Keratinocyte (primary cell): ENCODE measurements at regions not wholly inside any gene's neighbourhood (a gene's known extent, or its start where the extent isn't known, plus 50 kb on each side); places are given as distances from the start of the nearest gene placed in this dataset.

Experiments used
- DNase-seq: peaks from one replicate; pipeline ENCODE4 v3.0.0-alpha.2; 2011; ENCODE audit warnings: low read depth, missing footprints, low spot score
- FAIRE-seq: peaks from 2 replicates; lab custom pipeline; 2011; peaks lifted over from hg19 to GRCh38; lab: Jason Lieb, UNC
- H2AFZ ChIP-seq: 2 replicates; pipeline ENCODE4 v1.6.0; 2012; ENCODE audit warnings: low read length, control low read depth, inconsistent platforms; ENCODE audit not compliant: control insufficient read depth
- H3K27ac ChIP-seq: 2 replicates; pipeline ENCODE4 v1.5.1; 2011; ENCODE audit warnings: low read length; ENCODE audit not compliant: control insufficient read depth, insufficient read depth
- H3K27me3 ChIP-seq: 3 replicates; pipeline ENCODE4 v1.6.0; 2011; ENCODE audit warnings: low read length; ENCODE audit not compliant: control insufficient read depth, insufficient read depth; ENCODE audit errors: extremely low read depth
- H3K36me3 ChIP-seq, 2 experiments: 2 replicates in 1 of 2; 3 replicates in 1 of 2; pipeline ENCODE4 v1.5.1; 2011; ENCODE audit warnings: low read length in 2 of 2, mild to moderate bottlenecking in 1 of 2; ENCODE audit not compliant: control insufficient read depth in 2 of 2, insufficient read depth in 2 of 2; ENCODE audit errors: extremely low read depth in 1 of 2
- H3K4me1 ChIP-seq: 3 replicates; pipeline ENCODE4 v1.5.1; 2011; ENCODE audit warnings: low read length; ENCODE audit not compliant: control insufficient read depth, insufficient read depth; ENCODE audit errors: extremely low read depth
- H3K4me2 ChIP-seq: 3 replicates; pipeline ENCODE4 v1.6.0; 2011; ENCODE audit warnings: low read depth, low read length; ENCODE audit not compliant: control insufficient read depth, insufficient read depth; ENCODE audit errors: extremely low read depth
- H3K4me3 ChIP-seq, 3 experiments: fragments of 200-600 bp in 1 of 3; sonication (generic) in 1 of 3; 2 replicates in 2 of 3; 3 replicates in 1 of 3; pipeline ENCODE4 v1.5.1; 2011 to 2016; ENCODE audit warnings: low read length in 3 of 3, mild to moderate bottlenecking in 3 of 3, control low read depth in 2 of 3, inconsistent platforms in 1 of 3, low read depth in 1 of 3, mixed read lengths in 1 of 3, mixed run types in 1 of 3, moderate library complexity in 1 of 3; ENCODE audit not compliant: control insufficient read depth in 2 of 3, insufficient read depth in 2 of 3; ENCODE audit errors: extremely low read depth in 1 of 3
- H3K79me2 ChIP-seq: 2 replicates; pipeline ENCODE4 v1.6.0; 2012; ENCODE audit warnings: low read length; ENCODE audit not compliant: control insufficient read depth, insufficient read depth
- H3K9ac ChIP-seq: 3 replicates; pipeline ENCODE4 v1.6.0; 2011; ENCODE audit warnings: low read length; ENCODE audit not compliant: control insufficient read depth, insufficient read depth; ENCODE audit errors: extremely low read depth
- H3K9me1 ChIP-seq: 3 replicates; pipeline ENCODE4 v1.6.0; 2011; ENCODE audit warnings: low read length; ENCODE audit not compliant: control insufficient read depth, insufficient read depth; ENCODE audit errors: extremely low read depth
- H3K9me3 ChIP-seq: 2 replicates; pipeline ENCODE4 v1.5.1; 2012; ENCODE audit warnings: low read depth, low read length; ENCODE audit not compliant: control insufficient read depth
- H4K20me1 ChIP-seq: 3 replicates; pipeline ENCODE4 v1.6.0; 2011; ENCODE audit warnings: low read length; ENCODE audit not compliant: control insufficient read depth, insufficient read depth; ENCODE audit errors: extremely low read depth
- EZH2 ChIP-seq: IDR thresholded peaks from one replicate; pipeline ENCODE4 v1.6.1; 2012; ENCODE audit warnings: inconsistent platforms, mild to moderate bottlenecking, low read length, moderate library complexity
- dilution Hi-C: fragments of 300-500 bp; cut with MboI; formaldehyde crosslinking; loops from one replicate; pipeline ENCODE4 v1.7.0; 2020; ENCODE audit warnings: low sequenced_read_pairs; ENCODE audit not compliant: extremely low pct_ligation_motif_present
- TF ChIP-seq, protein P1 (sequence below), 3 experiments: IDR thresholded peaks in 1 of 3; conservative IDR thresholded peaks in 1 of 3; optimal IDR thresholded peaks in 1 of 3; 2 replicates in 2 of 3; 3 replicates in 1 of 3; pipeline versions ENCODE3 to v1.5.1; 2011; ENCODE audit warnings: low read length in 3 of 3, mild to moderate bottlenecking in 3 of 3, moderate library complexity in 2 of 3, control low read depth in 1 of 3, inconsistent platforms in 1 of 3; ENCODE audit not compliant: insufficient read depth in 2 of 3; ENCODE audit errors: extremely low read depth in 1 of 3

DNA sequence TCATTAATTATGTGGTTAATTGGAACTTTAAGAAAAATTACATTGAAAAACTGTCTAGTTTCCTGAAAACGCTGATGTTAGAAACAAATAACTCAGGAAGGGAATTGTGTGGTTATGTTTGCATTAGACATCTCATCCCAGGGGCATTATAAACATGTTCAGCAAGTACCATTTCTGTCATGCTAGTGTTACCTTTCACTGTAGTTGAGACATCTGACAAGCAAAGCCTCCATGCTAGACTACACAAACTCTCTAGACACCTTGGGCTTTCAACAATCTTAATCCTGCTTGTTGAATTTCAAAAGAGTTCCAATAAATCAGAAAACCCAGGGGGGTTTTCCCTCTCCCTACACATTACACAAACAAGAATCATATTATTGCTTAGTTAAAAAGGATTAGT is 536.8 kb downstream of the KCNT2 start:
- no peaks in the 10 kb centered on the region for H3K27me3 ChIP-seq
- no peak overlapping the region for H3K9ac ChIP-seq
- no peaks in the 10 kb centered on the region for H3K4me1 ChIP-seq
- H2AFZ ChIP-seq = no peak overlapping the region
- no peaks in the 10 kb centered on the region for H3K36me3 ChIP-seq
- FAIRE-seq (no peak), DNase-seq (no peak)
- H3K9me3 ChIP-seq = no peaks in the 10 kb centered on the region
- H3K79me2 ChIP-seq = no peaks in the 10 kb centered on the region
- no peak overlapping the region for H3K4me2 ChIP-seq
- no peaks in the 10 kb centered on the region for H3K9me1 ChIP-seq
- TF ChIP-seq, protein P1, sequence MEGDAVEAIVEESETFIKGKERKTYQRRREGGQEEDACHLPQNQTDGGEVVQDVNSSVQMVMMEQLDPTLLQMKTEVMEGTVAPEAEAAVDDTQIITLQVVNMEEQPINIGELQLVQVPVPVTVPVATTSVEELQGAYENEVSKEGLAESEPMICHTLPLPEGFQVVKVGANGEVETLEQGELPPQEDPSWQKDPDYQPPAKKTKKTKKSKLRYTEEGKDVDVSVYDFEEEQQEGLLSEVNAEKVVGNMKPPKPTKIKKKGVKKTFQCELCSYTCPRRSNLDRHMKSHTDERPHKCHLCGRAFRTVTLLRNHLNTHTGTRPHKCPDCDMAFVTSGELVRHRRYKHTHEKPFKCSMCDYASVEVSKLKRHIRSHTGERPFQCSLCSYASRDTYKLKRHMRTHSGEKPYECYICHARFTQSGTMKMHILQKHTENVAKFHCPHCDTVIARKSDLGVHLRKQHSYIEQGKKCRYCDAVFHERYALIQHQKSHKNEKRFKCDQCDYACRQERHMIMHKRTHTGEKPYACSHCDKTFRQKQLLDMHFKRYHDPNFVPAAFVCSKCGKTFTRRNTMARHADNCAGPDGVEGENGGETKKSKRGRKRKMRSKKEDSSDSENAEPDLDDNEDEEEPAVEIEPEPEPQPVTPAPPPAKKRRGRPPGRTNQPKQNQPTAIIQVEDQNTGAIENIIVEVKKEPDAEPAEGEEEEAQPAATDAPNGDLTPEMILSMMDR (optimal IDR thresholded peaks at IDR 0.05 in 1 of 3, IDR thresholded peaks at IDR 0.05 in 1 of 3, conservative IDR thresholded peaks at IDR 0.05 in 1 of 3; ENCODE audit: extremely low read depth in 1 of 3, insufficient read depth in 2 of 3, low read length in 3 of 3) = no peak
- TF ChIP-seq EZH2 = no peak
- no peak overlapping the region for H3K4me3 ChIP-seq
- H3K27ac ChIP-seq = no peak overlapping the region
- no peaks in the 10 kb centered on the region for H4K20me1 ChIP-seq
- dilution Hi-C loops = no loop called here

DNA sequence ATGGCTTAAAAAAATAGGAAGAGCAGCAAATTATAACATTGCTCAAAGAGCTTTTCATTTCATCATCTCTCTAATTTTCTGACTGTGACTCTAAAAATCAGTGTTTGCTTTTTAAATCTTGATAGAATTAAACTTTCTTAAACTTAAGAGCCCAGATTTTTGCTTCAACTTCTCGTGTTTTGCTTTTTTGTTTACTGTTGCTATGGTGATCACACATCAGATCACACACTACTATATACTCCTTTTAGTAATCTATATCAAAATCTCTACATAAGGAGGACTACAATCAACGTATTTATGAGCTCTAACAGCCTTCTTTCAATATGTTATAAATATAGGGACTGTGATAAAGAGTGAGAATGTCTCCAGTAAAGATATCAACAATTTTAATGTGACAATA is 537.3 kb downstream of the KCNT2 start:
- TF ChIP-seq EZH2 = no peak
- TF ChIP-seq, protein P1 (optimal IDR thresholded peaks at IDR 0.05 in 1 of 3, IDR thresholded peaks at IDR 0.05 in 1 of 3, conservative IDR thresholded peaks at IDR 0.05 in 1 of 3; ENCODE audit: extremely low read depth in 1 of 3, insufficient read depth in 2 of 3, low read length in 3 of 3) = no peak
- no peaks in the 10 kb centered on the region for H3K27me3 ChIP-seq
- H3K4me1 ChIP-seq = no peaks in the 10 kb centered on the region
- H4K20me1 ChIP-seq = no peaks in the 10 kb centered on the region
- H3K4me2 ChIP-seq = no peak overlapping the region
- H3K9me3 ChIP-seq = no peaks in the 10 kb centered on the region
- no peak for FAIRE-seq
- no peak for DNase-seq
- dilution Hi-C loops = no loop called here
- H3K79me2 ChIP-seq = no peaks in the 10 kb centered on the region
- H3K9me1 ChIP-seq = no peaks in the 10 kb centered on the region
- H2AFZ ChIP-seq = no peak overlapping the region
- no peaks in the 10 kb centered on the region for H3K36me3 ChIP-seq
- no peak overlapping the region for H3K4me3 ChIP-seq
- H3K9ac ChIP-seq = no peak overlapping the region
- no peak overlapping the region for H3K27ac ChIP-seq
